ENCODE measurements at regions not wholly inside any gene's neighbourhood (a gene's known extent, or its start where the extent isn't known, plus 50 kb on each side); places are given as distances from the start of the nearest gene placed in this dataset.

DNA sequence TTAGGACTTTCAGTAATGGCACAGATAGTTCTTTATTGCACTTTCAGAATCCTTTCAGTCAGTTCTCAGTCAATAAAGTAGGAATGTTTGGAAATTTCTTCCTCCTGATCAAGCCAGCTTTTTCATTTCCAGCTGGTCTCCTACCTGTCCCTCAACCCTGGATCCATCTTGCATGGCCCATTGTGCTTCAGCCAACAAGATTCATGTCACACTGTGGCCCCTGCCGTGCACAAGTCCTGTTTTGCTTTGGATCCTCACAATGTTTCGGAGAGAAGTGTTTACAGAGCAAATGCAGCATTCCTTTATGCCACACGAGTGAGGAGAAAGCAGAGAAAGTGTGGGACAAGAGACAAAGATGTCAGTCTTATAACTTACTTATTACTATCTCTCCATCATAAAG lies 1694.7 kb upstream of the LRRTM3 start:
- TF ChIP-seq, protein P1, sequence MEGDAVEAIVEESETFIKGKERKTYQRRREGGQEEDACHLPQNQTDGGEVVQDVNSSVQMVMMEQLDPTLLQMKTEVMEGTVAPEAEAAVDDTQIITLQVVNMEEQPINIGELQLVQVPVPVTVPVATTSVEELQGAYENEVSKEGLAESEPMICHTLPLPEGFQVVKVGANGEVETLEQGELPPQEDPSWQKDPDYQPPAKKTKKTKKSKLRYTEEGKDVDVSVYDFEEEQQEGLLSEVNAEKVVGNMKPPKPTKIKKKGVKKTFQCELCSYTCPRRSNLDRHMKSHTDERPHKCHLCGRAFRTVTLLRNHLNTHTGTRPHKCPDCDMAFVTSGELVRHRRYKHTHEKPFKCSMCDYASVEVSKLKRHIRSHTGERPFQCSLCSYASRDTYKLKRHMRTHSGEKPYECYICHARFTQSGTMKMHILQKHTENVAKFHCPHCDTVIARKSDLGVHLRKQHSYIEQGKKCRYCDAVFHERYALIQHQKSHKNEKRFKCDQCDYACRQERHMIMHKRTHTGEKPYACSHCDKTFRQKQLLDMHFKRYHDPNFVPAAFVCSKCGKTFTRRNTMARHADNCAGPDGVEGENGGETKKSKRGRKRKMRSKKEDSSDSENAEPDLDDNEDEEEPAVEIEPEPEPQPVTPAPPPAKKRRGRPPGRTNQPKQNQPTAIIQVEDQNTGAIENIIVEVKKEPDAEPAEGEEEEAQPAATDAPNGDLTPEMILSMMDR (IDR thresholded peaks at IDR 0.05; ENCODE audit: insufficient read depth, low read length, poor library complexity, severe bottlenecking), result no peak
- no peak for TF ChIP-seq EZH2phosphoT487 (conservative IDR thresholded peaks at IDR 0.05; ENCODE audit: low read length)
